Adipocyte (in vitro differentiated cells): ENCODE measurements at regions not wholly inside any gene's neighbourhood (a gene's known extent, or its start where the extent isn't known, plus 50 kb on each side); places are given as distances from the start of the nearest gene placed in this dataset.

Experiments
- DNase-seq: peaks from one replicate; pipeline ENCODE4 v3.0.0-alpha.2; 2015; ENCODE audit warnings: low read depth
- H3K27me3 ChIP-seq: replicated peaks from 2 replicates; pipeline ENCODE4 v1.7.0; 2013; ENCODE audit warnings: mild to moderate bottlenecking, low read length, moderate library complexity; ENCODE audit not compliant: control insufficient read depth, insufficient read depth
- H3K36me3 ChIP-seq: 2 replicates; pipeline ENCODE4 v1.7.0; 2013; ENCODE audit warnings: low read length, mild to moderate bottlenecking, moderate library complexity; ENCODE audit not compliant: control insufficient read depth, insufficient read depth, severe bottlenecking
- H3K4me1 ChIP-seq: 2 replicates; pipeline ENCODE4 v1.7.0; 2013; ENCODE audit warnings: mild to moderate bottlenecking, low read length, moderate library complexity; ENCODE audit not compliant: control insufficient read depth, insufficient read depth
- H3K4me3 ChIP-seq: 2 replicates; pipeline ENCODE4 v1.7.0; 2013; ENCODE audit warnings: mild to moderate bottlenecking, low read length, moderate library complexity
- H3K9ac ChIP-seq: 2 replicates; pipeline ENCODE4 v1.7.0; 2013; ENCODE audit warnings: mild to moderate bottlenecking, low read length, moderate library complexity
- H3K9me3 ChIP-seq: 2 replicates; pipeline ENCODE4 v1.7.0; 2013; ENCODE audit warnings: mild to moderate bottlenecking, low read length, moderate library complexity; ENCODE audit not compliant: control insufficient read depth

DNA sequence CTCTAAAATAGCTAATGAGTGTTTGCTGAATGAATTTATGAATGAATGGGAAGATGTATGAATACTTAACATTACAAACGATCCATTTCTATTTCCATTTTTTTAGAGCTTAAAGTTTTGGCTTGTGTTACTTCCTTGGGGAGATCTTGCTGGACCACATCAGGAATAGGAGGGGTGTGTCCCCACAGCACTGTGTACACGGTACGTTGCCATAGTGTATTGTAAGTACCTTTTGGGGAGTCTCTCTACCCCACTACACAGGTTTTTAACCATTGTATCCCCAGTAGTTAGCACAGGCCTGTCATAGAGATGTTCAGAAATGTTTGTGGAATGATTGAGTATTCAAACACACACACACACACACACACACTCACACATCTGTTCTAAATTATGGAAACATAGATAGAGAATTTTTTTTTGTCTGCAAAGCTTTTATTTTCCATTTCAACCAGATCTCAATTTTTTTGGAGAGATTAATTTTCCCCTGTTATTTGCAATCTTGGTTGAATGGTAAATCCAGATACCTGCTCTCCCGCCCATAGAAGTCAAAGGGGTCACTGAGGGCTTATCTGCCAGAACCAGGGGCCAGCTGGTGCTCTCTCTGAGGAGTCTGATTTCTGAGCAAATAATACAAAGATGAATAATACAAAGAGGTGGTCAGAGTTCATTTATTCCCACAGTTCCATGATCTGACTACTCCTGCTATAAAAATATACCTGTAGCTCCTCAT lies 471.0 kb downstream of the INSC start:
- H3K4me3 ChIP-seq = no peak overlapping the region
- no peaks in the 10 kb centered on the region for H3K36me3 ChIP-seq
- H3K27me3 ChIP-seq = no peaks in the 10 kb centered on the region
- no peak for DNase-seq
- no peaks in the 10 kb centered on the region for H3K9me3 ChIP-seq
- no peaks in the 10 kb centered on the region for H3K4me1 ChIP-seq
- H3K9ac ChIP-seq = no peak overlapping the region

DNA sequence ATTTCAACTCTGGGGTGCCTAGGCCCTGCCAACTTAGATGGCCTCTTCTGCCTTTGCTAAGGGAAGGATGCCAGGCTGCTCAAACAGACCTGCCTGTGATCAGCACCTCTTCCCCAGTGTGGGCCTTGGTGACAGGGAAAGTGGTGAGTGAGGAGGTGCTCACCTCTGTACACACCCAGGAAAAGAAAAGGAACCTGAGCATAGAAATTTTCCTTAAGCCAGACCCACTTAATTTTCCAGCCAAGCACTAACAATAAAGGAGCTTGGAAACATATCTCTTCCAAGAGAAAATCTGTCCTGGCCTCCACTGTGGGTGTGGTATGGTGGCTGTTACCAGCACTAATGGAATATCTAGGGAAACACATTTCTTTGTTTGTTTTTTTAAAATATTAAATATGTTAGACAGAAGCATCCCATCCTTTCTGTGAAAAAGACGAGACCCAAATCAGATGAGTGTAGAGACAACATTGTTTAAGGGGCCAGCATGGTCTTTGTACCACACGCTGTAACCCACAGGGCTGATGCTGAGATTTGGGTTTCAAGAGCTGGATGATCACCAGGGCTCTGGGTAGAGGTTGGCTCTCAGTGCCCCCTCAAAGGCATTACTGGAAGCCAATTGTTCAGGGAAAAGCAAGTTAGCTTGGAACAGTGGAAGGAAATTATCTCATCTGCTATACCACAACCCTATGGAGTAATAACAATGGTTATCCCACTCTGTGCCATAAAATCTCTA lies 472.2 kb downstream of the INSC start:
- H3K4me3 ChIP-seq = no peak overlapping the region
- H3K4me1 ChIP-seq = no peaks in the 10 kb centered on the region
- H3K36me3 ChIP-seq = no peaks in the 10 kb centered on the region
- H3K27me3 ChIP-seq = no peaks in the 10 kb centered on the region
- H3K9ac ChIP-seq = no peak overlapping the region
- no peaks in the 10 kb centered on the region for H3K9me3 ChIP-seq
- no peak for DNase-seq

DNA sequence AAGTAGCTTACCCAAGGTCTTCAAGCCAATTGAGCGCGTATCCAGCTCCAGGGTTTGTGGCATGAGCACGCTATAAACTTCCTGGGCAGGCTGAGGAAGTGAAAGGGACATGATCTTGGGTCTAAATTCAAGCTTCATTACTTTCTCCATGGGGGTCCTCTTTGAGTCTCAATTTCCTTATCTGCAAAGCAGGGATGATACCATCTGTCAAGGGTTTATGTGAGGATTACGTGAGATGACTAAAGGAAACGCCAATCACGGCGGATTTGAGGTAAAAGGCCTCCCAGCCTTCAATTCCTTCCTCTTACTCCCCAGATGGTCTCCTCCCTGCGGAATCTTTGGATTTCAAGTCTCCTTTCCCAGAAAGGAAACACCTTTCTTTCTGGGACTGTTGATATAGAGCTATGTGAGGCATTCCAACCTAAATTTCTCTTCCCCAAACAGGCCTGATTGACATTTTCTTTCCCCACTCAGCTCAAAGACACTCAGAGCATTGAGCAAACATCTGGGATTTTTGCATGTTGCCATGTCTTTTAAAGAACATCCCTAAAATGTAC lies 474.4 kb downstream of the INSC start:
- Histone ChIP-seq H3K4me1 (no peaks in the 10 kb centered on the region), H3K4me3 (no peak overlapping the region), H3K9ac (no peak overlapping the region), H3K27me3 (no peaks in the 10 kb centered on the region), H3K9me3 (no peaks in the 10 kb centered on the region), H3K36me3 (no peaks in the 10 kb centered on the region)
- no peak for DNase-seq

DNA sequence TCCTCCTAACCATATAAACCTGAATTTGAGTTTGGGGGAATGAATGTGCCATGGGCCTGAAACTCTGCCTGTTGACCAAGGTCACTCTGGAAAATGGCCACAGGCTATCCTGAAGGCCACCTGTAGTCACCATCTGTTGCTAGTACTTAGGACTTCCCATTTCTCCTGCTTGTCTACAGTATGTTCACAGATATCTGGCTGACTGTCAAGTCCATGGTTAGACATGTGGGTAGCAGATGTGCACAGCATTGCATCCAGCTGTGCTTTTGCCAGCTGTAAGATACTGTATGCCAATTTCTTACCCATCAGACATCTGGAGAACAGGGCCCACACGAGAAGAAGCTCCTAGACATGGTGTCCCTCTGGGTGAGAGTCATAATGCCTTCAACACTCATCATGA lies 475.4 kb downstream of the INSC start:
- H3K4me1 ChIP-seq = no peaks in the 10 kb centered on the region
- no peaks in the 10 kb centered on the region for H3K9me3 ChIP-seq
- H3K27me3 ChIP-seq = peaks cover 2% of the 10 kb centered on the region
- H3K4me3 ChIP-seq = no peak overlapping the region
- DNase-seq = no peak
- H3K36me3 ChIP-seq = no peaks in the 10 kb centered on the region
- no peak overlapping the region for H3K9ac ChIP-seq

DNA sequence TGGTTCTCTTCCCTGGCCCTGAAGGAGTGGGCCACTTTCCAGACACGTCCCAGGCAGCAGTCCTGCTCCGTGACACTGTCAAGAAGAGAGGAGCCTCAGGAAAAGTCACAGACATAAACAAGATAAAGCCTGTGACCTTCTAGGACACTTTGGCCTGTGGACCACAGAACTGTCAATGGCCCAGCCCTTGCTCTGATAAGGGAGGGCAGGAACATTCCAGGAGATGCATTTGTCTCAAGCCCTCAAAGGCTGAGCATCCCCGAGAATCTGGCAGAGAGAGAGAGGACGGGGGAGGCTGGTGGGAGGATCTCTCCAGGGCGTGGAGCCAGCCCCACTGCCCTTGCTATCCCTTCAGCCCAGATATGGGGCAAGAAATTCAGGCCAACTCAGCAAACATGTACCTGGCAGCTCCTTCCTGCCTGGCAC lies 476.4 kb downstream of the INSC start:
- Histone ChIP-seq H3K9ac (no peak overlapping the region), H3K36me3 (no peaks in the 10 kb centered on the region), H3K4me1 (no peaks in the 10 kb centered on the region), H3K27me3 (peaks cover 6% of the 10 kb centered on the region), H3K9me3 (no peaks in the 10 kb centered on the region), H3K4me3 (no peak overlapping the region)
- DNase-seq = no peak

DNA sequence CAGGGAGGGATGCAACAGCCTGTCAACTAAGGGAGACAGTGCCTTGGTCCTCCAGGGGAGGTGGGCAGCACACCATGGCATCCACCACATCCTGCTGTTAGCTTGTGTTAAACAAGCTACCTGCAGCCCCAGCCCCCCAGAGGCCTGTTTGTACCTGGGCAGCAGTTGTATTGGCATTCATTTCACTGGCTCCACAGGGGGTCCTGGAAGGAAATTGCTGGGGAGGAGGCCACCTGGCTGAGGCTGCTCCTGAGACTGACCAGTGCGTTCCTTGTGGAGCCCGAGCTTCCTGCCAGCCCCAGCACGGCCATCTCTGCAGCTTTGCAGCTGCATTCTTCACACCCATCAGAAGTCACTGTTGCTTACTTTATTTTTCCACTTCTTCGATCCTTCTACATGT lies 479.9 kb downstream of the INSC start:
- H3K9ac ChIP-seq = no peak overlapping the region
- peaks cover 6% of the 10 kb centered on the region for H3K27me3 ChIP-seq
- H3K4me1 ChIP-seq = no peaks in the 10 kb centered on the region
- no peaks in the 10 kb centered on the region for H3K9me3 ChIP-seq
- H3K36me3 ChIP-seq = no peaks in the 10 kb centered on the region
- H3K4me3 ChIP-seq = no peak overlapping the region
- DNase-seq = no peak

DNA sequence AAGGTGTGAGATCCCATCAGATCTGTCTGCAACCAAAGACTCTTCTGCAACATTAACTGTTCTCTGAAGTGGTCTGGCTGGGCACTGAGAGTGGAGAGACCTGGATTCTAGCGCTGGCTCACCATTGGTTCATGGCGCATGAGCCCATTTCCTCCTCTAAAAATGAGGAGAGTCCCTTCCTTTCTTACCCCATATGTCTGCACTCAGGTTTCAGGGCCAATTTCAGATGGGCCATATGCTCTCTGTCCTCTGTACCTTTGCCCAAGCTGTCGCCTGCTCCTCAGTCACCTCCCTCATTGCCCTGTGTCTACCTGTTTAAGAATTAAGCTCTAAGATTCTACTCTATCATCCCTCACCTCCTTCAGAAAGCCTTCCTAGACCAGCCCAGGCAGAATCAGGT lies 484.7 kb downstream of the INSC start:
- H3K36me3 ChIP-seq = no peaks in the 10 kb centered on the region
- H3K27me3 ChIP-seq = peaks cover 6% of the 10 kb centered on the region
- no peaks in the 10 kb centered on the region for H3K9me3 ChIP-seq
- H3K4me3 ChIP-seq = no peak overlapping the region
- peaks cover 2% of the 10 kb centered on the region for H3K4me1 ChIP-seq
- no peak for DNase-seq
- H3K9ac ChIP-seq = no peak overlapping the region

DNA sequence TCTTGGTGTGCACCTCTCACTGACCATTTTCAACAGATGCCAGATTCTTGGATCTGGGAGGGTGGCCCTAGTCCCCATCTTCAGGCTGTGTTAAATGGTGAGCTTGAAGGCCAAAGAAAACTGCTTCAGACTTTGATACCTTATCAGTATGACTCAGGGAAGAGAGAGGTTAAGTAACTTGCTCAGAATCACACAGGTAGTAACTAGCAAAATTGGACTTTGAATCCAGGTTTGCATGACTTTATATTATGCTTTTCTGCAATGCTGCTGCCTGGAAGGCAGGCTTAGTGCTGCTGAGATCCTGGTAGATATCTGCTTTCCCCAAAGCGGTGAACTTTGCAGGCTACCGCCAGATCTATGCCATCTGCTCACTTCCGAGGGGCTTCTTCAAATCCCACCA lies 487.3 kb downstream of the INSC start:
- Histone ChIP-seq H3K9ac (no peak overlapping the region), H3K36me3 (no peaks in the 10 kb centered on the region), H3K9me3 (no peaks in the 10 kb centered on the region), H3K4me3 (no peak overlapping the region), H3K27me3 (no peaks in the 10 kb centered on the region), H3K4me1 (peaks cover 2% of the 10 kb centered on the region)
- no peak for DNase-seq

DNA sequence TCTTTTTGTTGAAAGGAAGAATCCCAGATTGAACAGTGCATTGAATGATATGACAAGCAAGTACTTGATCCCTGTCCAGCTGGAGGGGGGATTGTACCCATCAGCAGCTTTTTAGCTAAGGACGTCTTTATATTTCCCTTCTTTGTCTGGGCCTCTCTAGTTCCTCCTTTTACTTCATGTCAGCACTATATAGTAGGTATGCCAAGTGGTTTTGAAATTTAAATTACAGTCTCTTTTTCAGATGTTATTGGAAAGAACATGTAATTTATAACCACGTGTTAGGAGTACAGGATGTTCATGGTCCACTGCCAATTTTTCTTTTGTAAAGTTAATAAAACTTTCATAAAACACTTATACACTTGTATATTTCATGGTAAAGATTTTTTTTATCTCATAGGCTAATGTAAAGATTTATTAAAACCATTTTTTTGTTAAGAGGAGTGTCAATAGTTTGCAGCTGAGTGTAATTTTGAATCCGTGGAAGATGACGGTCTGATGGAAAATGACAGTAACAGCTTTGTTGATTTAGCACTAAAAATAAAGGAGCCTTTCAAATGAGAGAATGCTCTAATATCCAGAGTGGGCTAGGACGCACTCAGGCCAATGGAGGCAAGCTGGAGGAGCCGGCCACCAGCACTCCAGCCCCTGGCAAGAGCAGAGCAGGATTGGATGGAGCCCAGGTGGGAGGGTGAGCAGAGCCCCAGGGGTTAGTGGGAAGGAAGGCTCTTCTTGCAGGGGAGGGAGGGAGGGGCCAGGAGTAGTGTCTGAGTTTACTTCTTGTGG lies 488.3 kb downstream of the INSC start:
- Histone ChIP-seq H3K4me1 (peaks cover 2% of the 10 kb centered on the region), H3K9me3 (no peaks in the 10 kb centered on the region), H3K36me3 (no peaks in the 10 kb centered on the region), H3K27me3 (no peaks in the 10 kb centered on the region), H3K9ac (no peak overlapping the region), H3K4me3 (no peak overlapping the region)
- DNase-seq = no peak

DNA sequence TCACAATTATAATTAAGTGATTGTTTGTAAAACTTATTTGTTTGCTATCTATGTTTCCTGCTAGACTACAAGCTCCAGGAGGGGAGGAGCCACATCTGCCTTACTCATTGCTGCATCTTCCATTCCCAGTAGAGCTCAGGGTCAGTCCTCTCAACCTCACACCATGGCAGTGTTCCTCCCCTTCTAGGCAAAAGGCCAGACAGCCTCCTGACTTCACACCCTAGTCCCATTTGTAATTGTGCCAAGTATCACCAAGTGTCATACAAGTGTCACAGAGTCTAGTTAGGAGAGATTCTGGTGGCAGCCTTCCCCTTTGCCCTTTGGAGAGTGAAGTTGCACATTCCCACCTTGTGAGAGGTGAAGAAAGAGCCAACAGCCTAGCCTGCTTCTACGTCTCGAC lies 490.4 kb downstream of the INSC start:
- Histone ChIP-seq H3K27me3 (no peaks in the 10 kb centered on the region), H3K4me1 (peaks cover 2% of the 10 kb centered on the region), H3K9me3 (peaks cover 3% of the 10 kb centered on the region), H3K9ac (no peak overlapping the region), H3K4me3 (no peak overlapping the region), H3K36me3 (no peaks in the 10 kb centered on the region)
- no peak for DNase-seq

DNA sequence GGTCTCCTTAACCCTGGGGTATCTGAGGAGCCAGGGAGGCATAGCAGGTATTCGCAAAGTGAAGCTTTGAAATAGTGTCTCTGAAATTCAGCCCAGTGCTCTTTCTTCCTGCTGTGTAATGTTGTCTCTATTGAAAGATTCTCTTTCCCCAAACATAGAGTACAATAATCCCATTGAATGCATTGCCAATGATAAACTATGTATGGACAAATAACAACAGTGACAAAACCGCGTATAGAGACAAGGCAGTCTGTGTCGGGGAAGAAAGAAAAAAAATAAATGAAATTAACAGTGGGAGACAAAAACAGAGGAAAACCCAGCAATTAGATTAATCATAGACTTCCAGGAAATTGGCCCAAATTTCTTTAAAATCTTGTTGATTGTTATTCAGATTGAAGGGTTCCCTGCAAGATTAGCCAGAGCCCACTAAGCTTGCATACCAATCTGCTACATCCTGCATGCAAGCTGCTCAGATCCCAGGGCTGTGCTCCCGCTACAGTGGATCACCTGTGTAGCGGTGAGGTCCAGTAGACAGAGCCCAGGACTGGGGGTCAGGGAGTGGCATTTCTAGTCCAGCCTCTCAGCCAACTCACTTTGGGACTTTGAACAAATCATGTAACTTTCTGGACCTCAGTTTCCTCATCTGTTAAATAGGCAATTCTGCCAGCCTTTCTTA lies 492.8 kb downstream of the INSC start:
- DNase-seq = no peak
- H3K9ac ChIP-seq = no peak overlapping the region
- peaks cover 11% of the 10 kb centered on the region for H3K27me3 ChIP-seq
- H3K9me3 ChIP-seq = peaks cover 3% of the 10 kb centered on the region
- peaks cover 2% of the 10 kb centered on the region for H3K4me1 ChIP-seq
- no peak overlapping the region for H3K4me3 ChIP-seq
- no peaks in the 10 kb centered on the region for H3K36me3 ChIP-seq
